HCT116 (cell line): ENCODE measurements at regions not wholly inside any gene's neighbourhood (a gene's known extent, or its start where the extent isn't known, plus 50 kb on each side); places are given as distances from the start of the nearest gene placed in this dataset.

Experiments used
- ATAC-seq: fragments of 200-7000 bp; cut with Tn5 transposase; 2 replicates; pipeline ENCODE4 v1.9.1; 2020; ENCODE audit warnings: mild to moderate bottlenecking, moderate library complexity
- BruUV-seq: library from RNA; stranded (reverse); fragments of 400-500 nt; replicated peaks from 2 replicates; lab custom pipeline; 2021; lab: Mats Ljungman, UMichigan
- CTCF ChIA-PET: fragments of 300-600 bp; sonication (Branson Sonifier 250); formaldehyde crosslinking; loops from one replicate; lab custom pipeline; 2021; ENCODE audit warnings: antibody characterized with exemption; lab: Charles Lee
- POLR2A ChIA-PET: fragments of 300-600, 350-600 bp; sonication (Branson Sonifier 250); formaldehyde crosslinking; loops from one replicate; lab custom pipeline; 2021; ENCODE audit warnings: antibody characterized with exemption; lab: Charles Lee
- RAD21 ChIA-PET, 2 experiments: fragments of 300-600 bp; sonication (Branson Sonifier 250); formaldehyde crosslinking; loops; one replicate each; lab custom pipeline; 2023; ENCODE audit warnings: low total read pairs in 2 of 2; ENCODE audit not compliant: uncharacterized antibody in 2 of 2, unreplicated experiment in 2 of 2, low non-redundant PET in 1 of 2; lab: Charles Lee
- DNase-seq: peaks from one replicate; pipeline ENCODE4 v3.0.0-alpha.2; 2010; ENCODE audit warnings: low read depth, low spot score
- H2AFZ ChIP-seq: fragments of 200-600 bp; shearing (Covaris generic), sonication (generic); 2 replicates; pipeline ENCODE4 v1.6.1; 2017; ENCODE audit warnings: low read depth, mixed run types, mixed read lengths, antibody characterized with exemption, low read length; ENCODE audit not compliant: poor library complexity, severe bottlenecking
- H3K27ac ChIP-seq: 2 replicates; pipeline ENCODE4 v1.5.1; 2012; ENCODE audit warnings: low read depth, low read length
- H3K27me3 ChIP-seq: fragments of 200-600 bp; sonication (generic); 2 replicates; pipeline ENCODE4 v1.6.1; 2016; ENCODE audit warnings: mixed run types, low read length, mixed read lengths; ENCODE audit not compliant: insufficient read depth
- H3K36me3 ChIP-seq, 2 experiments: fragments of 200-500 bp in 1 of 2; fragments of 200-600 bp in 1 of 2; sonication (Bioruptor generic) in 1 of 2; sonication (generic) in 1 of 2; 2 replicates each; pipeline versions ENCODE4 v1.5.1 to v1.6.1; 2014 to 2016; ENCODE audit warnings: low read length in 2 of 2, inconsistent platforms in 1 of 2, mixed read lengths in 1 of 2, mixed run types in 1 of 2; ENCODE audit not compliant: insufficient read depth in 2 of 2, control insufficient read depth in 1 of 2
- H3K4me1 ChIP-seq, 2 experiments: fragments of 200-600 bp in 1 of 2; sonication (generic) in 1 of 2; 2 replicates each; pipeline versions ENCODE4 v1.5.1 to v1.6.1; 2012 to 2017; ENCODE audit warnings: low read length in 2 of 2, inconsistent platforms in 1 of 2, mild to moderate bottlenecking in 1 of 2, mixed read lengths in 1 of 2, mixed run types in 1 of 2, moderate library complexity in 1 of 2; ENCODE audit not compliant: insufficient read depth in 2 of 2, control insufficient read depth in 1 of 2
- H3K4me2 ChIP-seq: fragments of 200-600 bp; sonication (generic); 2 replicates; pipeline ENCODE4 v1.6.1; 2017; ENCODE audit warnings: mixed run types, low read length, mixed read lengths
- H3K4me3 ChIP-seq, 2 experiments: fragments of 200-600 bp in 1 of 2; sonication (generic) in 1 of 2; replicated peaks in 1 of 2; 2 replicates each; pipeline ENCODE4 v1.5.1; 2011 to 2016; ENCODE audit warnings: low read length in 2 of 2, control low read depth in 1 of 2, low read depth in 1 of 2, mild to moderate bottlenecking in 1 of 2, mixed read lengths in 1 of 2, mixed run types in 1 of 2
- H3K79me2 ChIP-seq: fragments of 200-600 bp; sonication (generic); 2 replicates; pipeline ENCODE4 v1.6.1; 2017; ENCODE audit warnings: mild to moderate bottlenecking, mixed run types, low read length, moderate library complexity, mixed read lengths; ENCODE audit not compliant: insufficient read depth
- H3K9ac ChIP-seq: fragments of 200-600 bp; sonication (generic); 2 replicates; pipeline ENCODE4 v1.6.1; 2016; ENCODE audit warnings: low read length, mixed read lengths
- H3K9me2 ChIP-seq: fragments of 200-600 bp; sonication (generic), shearing (Covaris generic); 2 replicates; pipeline ENCODE4 v1.6.1; 2017; ENCODE audit warnings: mixed run types, mild to moderate bottlenecking, moderate library complexity; ENCODE audit not compliant: insufficient read depth
- H3K9me3 ChIP-seq, 2 experiments: fragments of 200-500 bp in 1 of 2; fragments of 200-600 bp in 1 of 2; sonication (Bioruptor generic) in 1 of 2; sonication (generic) in 1 of 2; 2 replicates each; pipeline ENCODE4 v1.6.1; 2014 to 2017; ENCODE audit warnings: low read length in 2 of 2, mixed read lengths in 2 of 2, inconsistent platforms in 1 of 2, low read depth in 1 of 2, mild to moderate bottlenecking in 1 of 2, mixed run types in 1 of 2, moderate library complexity in 1 of 2; ENCODE audit not compliant: control insufficient read depth in 1 of 2, insufficient read depth in 1 of 2
- H4K20me1 ChIP-seq: fragments of 200-600 bp; sonication (generic), shearing (Covaris generic); 2 replicates; pipeline ENCODE4 v1.6.1; 2017; ENCODE audit warnings: mixed run types, mild to moderate bottlenecking, moderate library complexity; ENCODE audit not compliant: insufficient read depth
- CTCF ChIP-seq, 3 experiments: fragments of 200-600 bp in 1 of 3; sonication (generic) in 1 of 3; IDR thresholded peaks in 2 of 3; conservative IDR thresholded peaks in 1 of 3; 2 replicates each; pipeline ENCODE4 v1.5.1; 2012 to 2017; ENCODE audit warnings: low read depth in 2 of 3, low read length in 2 of 3, antibody characterized with exemption in 1 of 3, borderline replicate concordance in 1 of 3, control low read depth in 1 of 3, mild to moderate bottlenecking in 1 of 3, mixed read lengths in 1 of 3, mixed run types in 1 of 3, moderate library complexity in 1 of 3; ENCODE audit not compliant: insufficient read depth in 1 of 3
- EGR1 ChIP-seq: IDR thresholded peaks from 2 replicates; pipeline ENCODE4 v1.6.1; 2012; ENCODE audit warnings: low read depth
- RAD21 ChIP-seq: IDR thresholded peaks from 2 replicates; pipeline ENCODE4 v1.6.1; 2012; ENCODE audit warnings: low read depth, mild to moderate bottlenecking
- SRF ChIP-seq: IDR thresholded peaks from 2 replicates; pipeline ENCODE4 v1.6.1; 2012; ENCODE audit warnings: low read depth
- ZBTB33 ChIP-seq: IDR thresholded peaks from 2 replicates; pipeline ENCODE4 v1.6.1; 2011; ENCODE audit warnings: mild to moderate bottlenecking, low read length, moderate library complexity; ENCODE audit not compliant: insufficient replicate concordance; ENCODE audit errors: extremely low read depth
- intact Hi-C: fragments of 100-400 bp; cut with micrococcal nuclease; formaldehyde crosslinking; loops from 2 replicates; pipeline ENCODE4 v1.10.0; 2022

- H3K36me3 ChIP-seq, result no peaks in the 10 kb centered on the region
- H4K20me1 ChIP-seq, result no peaks in the 10 kb centered on the region
- no peaks in the 10 kb centered on the region for H3K9me2 ChIP-seq
- intact Hi-C loops, result no loop called here
- no peaks in the 10 kb centered on the region for H3K4me1 ChIP-seq
- ATAC-seq, result no peak
- H2AFZ ChIP-seq, result no peak overlapping the region
- DNase-seq, result no peak
- RAD21 ChIA-PET, result no interaction called here
- POLR2A ChIA-PET, result no interaction called here
- TF ChIP-seq CTCF (IDR thresholded peaks at IDR 0.05 in 2 of 3, conservative IDR thresholded peaks at IDR 0.05 in 1 of 3; ENCODE audit: borderline replicate concordance in 1 of 3, insufficient read depth in 1 of 3, low read depth in 2 of 3, low read length in 2 of 3) (no peak), EGR1 (no peak), RAD21 (no peak), SRF (no peak), ZBTB33 (no peak)
- CTCF ChIA-PET, result no interaction called here
- no peak overlapping the region for H3K4me2 ChIP-seq
- no peak overlapping the region for H3K27ac ChIP-seq
- H3K9me3 ChIP-seq, result peaks cover 7 to 16% of the 10 kb centered on the region in 2 experiments; a peak in 3 of 4 replicates
- H3K27me3 ChIP-seq, result no peaks in the 10 kb centered on the region
- BruUV-seq, result no TSS peak
- H3K9ac ChIP-seq, result no peak overlapping the region
- no peaks in the 10 kb centered on the region for H3K79me2 ChIP-seq
- no peak overlapping the region for H3K4me3 ChIP-seq
Observed at GRCh38 chr3:76016111-76016510, 230.8 kb upstream of the ZNF717 start.
